DOHH2 (cell line): ENCODE measurements at regions not wholly inside any gene's neighbourhood (a gene's known extent, or its start where the extent isn't known, plus 50 kb on each side); places are given as distances from the start of the nearest gene placed in this dataset.

Experiments used
- EZH2phosphoT487 ChIP-seq: fragments of 200-600 bp; sonication (generic); IDR thresholded peaks from 2 replicates; pipeline ENCODE4 v1.6.1; 2017; ENCODE audit warnings: borderline replicate concordance, mild to moderate bottlenecking, antibody characterized with exemption, low read length, moderate library complexity, mixed read lengths
- TF ChIP-seq, protein P1 (sequence below): fragments of 200-600 bp; sonication (generic); IDR thresholded peaks from one replicate; pipeline ENCODE4 v1.5.1; 2014; ENCODE audit warnings: antibody characterized with exemption, mild to moderate bottlenecking, low read depth, low read length; ENCODE audit not compliant: poor library complexity, severe bottlenecking

DNA sequence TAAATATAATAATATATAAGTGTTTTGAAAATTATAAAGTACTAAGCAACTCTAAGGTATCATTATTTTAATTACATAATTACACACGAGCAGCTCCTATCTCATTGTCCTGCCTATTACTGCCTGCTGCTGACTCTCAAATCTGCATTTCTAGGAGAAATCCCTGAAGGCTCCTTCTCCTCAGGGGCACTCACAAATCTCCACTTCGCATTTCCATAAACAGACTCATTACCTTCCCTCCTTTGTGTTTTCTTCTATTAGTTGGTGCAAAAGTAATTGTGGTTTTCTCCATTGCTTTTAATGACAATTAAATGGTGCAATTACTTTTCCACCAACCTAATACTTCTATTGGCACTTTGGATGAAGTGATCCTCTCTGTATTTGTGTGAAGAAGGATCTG is 135.0 kb upstream of the HNMT start:
- TF ChIP-seq, protein P1, sequence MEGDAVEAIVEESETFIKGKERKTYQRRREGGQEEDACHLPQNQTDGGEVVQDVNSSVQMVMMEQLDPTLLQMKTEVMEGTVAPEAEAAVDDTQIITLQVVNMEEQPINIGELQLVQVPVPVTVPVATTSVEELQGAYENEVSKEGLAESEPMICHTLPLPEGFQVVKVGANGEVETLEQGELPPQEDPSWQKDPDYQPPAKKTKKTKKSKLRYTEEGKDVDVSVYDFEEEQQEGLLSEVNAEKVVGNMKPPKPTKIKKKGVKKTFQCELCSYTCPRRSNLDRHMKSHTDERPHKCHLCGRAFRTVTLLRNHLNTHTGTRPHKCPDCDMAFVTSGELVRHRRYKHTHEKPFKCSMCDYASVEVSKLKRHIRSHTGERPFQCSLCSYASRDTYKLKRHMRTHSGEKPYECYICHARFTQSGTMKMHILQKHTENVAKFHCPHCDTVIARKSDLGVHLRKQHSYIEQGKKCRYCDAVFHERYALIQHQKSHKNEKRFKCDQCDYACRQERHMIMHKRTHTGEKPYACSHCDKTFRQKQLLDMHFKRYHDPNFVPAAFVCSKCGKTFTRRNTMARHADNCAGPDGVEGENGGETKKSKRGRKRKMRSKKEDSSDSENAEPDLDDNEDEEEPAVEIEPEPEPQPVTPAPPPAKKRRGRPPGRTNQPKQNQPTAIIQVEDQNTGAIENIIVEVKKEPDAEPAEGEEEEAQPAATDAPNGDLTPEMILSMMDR: no peak
- TF ChIP-seq EZH2phosphoT487: no peak
